Mesothelial cell of epicardium (in vitro differentiated cells): ENCODE measurements at regions not wholly inside any gene's neighbourhood (a gene's known extent, or its start where the extent isn't known, plus 50 kb on each side); places are given as distances from the start of the nearest gene placed in this dataset.
"Not testable (repeated sequence)": the region's sequence is repeated elsewhere in the genome, so short reads cannot be mapped to it uniquely, and the experiment has no call there.

Source experiments
- DNase-seq, 2 experiments: peaks; one replicate each; pipeline ENCODE4 v3.0.0; 2021; ENCODE audit warnings: low spot score in 2 of 2; ENCODE audit not compliant: unreplicated experiment in 2 of 2
- H3K27ac Mint-ChIP-seq: 2 replicates; pipeline ENCODE4 v1.8.0; 2021; ENCODE audit warnings: mixed read lengths
- H3K27me3 Mint-ChIP-seq: 2 replicates; pipeline ENCODE4 v1.8.0; 2021; ENCODE audit warnings: low read depth, mixed read lengths
- H3K36me3 Mint-ChIP-seq: 2 replicates; pipeline ENCODE4 v1.8.0; 2021; ENCODE audit warnings: mixed read lengths
- H3K4me1 Mint-ChIP-seq: 2 replicates; pipeline ENCODE4 v1.8.0; 2021; ENCODE audit warnings: mixed read lengths
- H3K4me3 Mint-ChIP-seq: 2 replicates; pipeline ENCODE4 v1.8.0; 2021; ENCODE audit warnings: mild to moderate bottlenecking, moderate library complexity, mixed read lengths
- H3K9me3 Mint-ChIP-seq: 2 replicates; pipeline ENCODE4 v1.8.0; 2021; ENCODE audit warnings: mixed read lengths
- TF ChIP-seq, protein P1 (sequence below): fragments of 200-600 bp; sonication (generic); IDR thresholded peaks from one replicate; pipeline ENCODE4 v1.5.0; 2021; ENCODE audit warnings: antibody characterized with exemption; ENCODE audit not compliant: unreplicated experiment

DNA sequence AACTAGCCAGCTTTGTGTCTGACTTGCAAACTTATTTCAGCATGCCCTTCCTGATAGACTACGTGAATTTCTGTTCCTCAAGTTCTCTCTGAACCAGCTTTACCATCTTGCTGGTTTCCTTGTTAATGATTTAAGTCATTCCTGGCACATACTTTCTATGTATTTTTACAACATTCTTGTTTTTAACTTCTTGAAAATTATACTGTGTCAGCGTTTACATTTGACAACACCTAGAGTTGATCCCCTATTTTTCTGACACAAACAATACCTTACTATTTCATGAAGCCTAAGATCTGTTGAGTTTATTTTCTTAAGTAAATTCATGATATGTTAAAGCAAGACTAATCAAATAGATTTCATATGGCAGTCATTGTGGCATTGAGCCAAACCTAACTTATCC, 686.3 kb downstream of the XPNPEP1 start:
- Mint-ChIP-seq H3K4me3 (no peak overlapping the region), H3K9me3 (peaks cover 3% of the 10 kb centered on the region), H3K4me1 (peaks cover 33% of the 10 kb centered on the region), H3K36me3 (no peaks in the 10 kb centered on the region), H3K27me3 (no peaks in the 10 kb centered on the region), H3K27ac (peak overlapping the region; percentile 18)
- TF ChIP-seq, protein P1, sequence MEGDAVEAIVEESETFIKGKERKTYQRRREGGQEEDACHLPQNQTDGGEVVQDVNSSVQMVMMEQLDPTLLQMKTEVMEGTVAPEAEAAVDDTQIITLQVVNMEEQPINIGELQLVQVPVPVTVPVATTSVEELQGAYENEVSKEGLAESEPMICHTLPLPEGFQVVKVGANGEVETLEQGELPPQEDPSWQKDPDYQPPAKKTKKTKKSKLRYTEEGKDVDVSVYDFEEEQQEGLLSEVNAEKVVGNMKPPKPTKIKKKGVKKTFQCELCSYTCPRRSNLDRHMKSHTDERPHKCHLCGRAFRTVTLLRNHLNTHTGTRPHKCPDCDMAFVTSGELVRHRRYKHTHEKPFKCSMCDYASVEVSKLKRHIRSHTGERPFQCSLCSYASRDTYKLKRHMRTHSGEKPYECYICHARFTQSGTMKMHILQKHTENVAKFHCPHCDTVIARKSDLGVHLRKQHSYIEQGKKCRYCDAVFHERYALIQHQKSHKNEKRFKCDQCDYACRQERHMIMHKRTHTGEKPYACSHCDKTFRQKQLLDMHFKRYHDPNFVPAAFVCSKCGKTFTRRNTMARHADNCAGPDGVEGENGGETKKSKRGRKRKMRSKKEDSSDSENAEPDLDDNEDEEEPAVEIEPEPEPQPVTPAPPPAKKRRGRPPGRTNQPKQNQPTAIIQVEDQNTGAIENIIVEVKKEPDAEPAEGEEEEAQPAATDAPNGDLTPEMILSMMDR: no peak
- no peak for DNase-seq

DNA sequence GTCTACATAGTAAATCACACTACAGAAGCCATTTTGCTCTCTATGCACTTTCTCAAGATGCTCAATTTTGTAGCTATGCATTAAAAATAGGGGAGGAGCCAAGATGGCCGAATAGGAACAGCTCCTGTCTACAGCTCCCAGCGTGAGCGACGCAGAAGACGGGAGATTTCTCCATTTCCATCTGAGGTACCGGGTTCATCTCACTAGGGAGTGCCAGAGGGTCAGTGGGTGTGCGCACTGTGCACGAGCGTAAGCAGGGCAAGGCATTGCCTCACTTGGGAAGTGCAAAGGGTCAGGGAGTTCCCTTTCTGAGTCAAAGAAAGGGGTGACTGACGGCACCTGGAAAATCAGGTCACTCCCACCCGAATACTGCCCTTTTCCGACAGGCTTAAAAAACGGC, 699.8 kb downstream of the XPNPEP1 start:
- not testable (repeated sequence) for H3K4me1 Mint-ChIP-seq, H3K4me3 Mint-ChIP-seq, DNase-seq, H3K27me3 Mint-ChIP-seq, H3K27ac Mint-ChIP-seq, H3K36me3 Mint-ChIP-seq, H3K9me3 Mint-ChIP-seq

- no peak for DNase-seq
- TF ChIP-seq, protein P1: no peak
- Mint-ChIP-seq H3K36me3 (no peaks in the 10 kb centered on the region), H3K4me3 (no peak overlapping the region), H3K27ac (no peak overlapping the region), H3K9me3 (no peaks in the 10 kb centered on the region), H3K27me3 (no peaks in the 10 kb centered on the region), H3K4me1 (no peaks in the 10 kb centered on the region)
Observed at GRCh38 chr10:109219935-109220605, 703.2 kb downstream of the XPNPEP1 start.

DNA sequence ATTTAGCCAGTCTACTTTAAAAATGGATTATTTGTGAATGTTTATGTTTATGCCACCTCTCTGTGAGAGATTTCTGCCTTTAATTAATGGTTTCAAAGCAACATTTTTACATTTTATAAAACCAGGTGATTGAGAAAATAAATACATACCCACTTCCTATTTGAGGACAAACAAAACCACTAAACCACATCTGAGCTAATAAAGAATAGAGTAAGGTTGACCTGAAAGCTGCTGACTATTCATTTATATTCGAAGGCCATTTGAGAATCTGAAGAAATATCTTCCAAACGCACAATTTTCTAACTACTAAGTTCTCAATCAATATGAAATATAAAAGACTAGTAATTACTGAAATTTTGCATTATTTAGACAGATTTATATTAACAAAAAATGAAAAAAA, 705.1 kb downstream of the XPNPEP1 start:
- TF ChIP-seq, protein P1: no peak
- Mint-ChIP-seq H3K4me1 (no peaks in the 10 kb centered on the region), H3K4me3 (no peak overlapping the region), H3K9me3 (no peaks in the 10 kb centered on the region), H3K27ac (no peak overlapping the region), H3K36me3 (no peaks in the 10 kb centered on the region), H3K27me3 (no peaks in the 10 kb centered on the region)
- no peak for DNase-seq

GRCh38 chr10:109215291-109216075, 707.8 kb downstream of the XPNPEP1 start:
- Mint-ChIP-seq H3K27ac (no peak overlapping the region), H3K36me3 (no peaks in the 10 kb centered on the region), H3K4me1 (no peaks in the 10 kb centered on the region), H3K9me3 (peaks cover 5% of the 10 kb centered on the region), H3K27me3 (no peaks in the 10 kb centered on the region), H3K4me3 (no peak overlapping the region)
- no peak for DNase-seq
- TF ChIP-seq, protein P1: no peak

DNA sequence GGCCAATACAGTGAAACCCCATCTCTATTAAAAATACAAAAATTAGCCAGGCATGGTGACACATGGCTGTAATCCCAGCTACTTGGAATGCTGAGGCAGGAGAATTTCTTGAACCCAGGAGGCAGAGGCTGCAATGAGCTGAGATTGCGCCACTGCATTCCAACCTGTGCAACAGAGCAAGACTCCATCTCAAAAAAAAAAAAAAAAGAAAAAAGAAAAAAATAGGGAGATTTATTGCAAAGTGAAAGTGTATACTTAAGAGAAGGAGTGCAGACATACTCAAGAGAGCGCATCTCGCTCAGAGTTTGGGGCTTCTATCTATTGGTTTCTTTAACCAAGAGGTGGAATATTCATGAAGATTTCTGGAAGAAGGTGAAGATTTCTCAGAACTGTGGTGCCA, 708.4 kb downstream of the XPNPEP1 start:
- H3K36me3 Mint-ChIP-seq, H3K4me3 Mint-ChIP-seq, H3K9me3 Mint-ChIP-seq, H3K27ac Mint-ChIP-seq, H3K27me3 Mint-ChIP-seq, H3K4me1 Mint-ChIP-seq, DNase-seq: not testable (repeated sequence)
